ENCODE measurements at regions not wholly inside any gene's neighbourhood (a gene's known extent, or its start where the extent isn't known, plus 50 kb on each side); places are given as distances from the start of the nearest gene placed in this dataset.
"Not testable (repeated sequence)": the region's sequence is repeated elsewhere in the genome, so short reads cannot be mapped to it uniquely, and the experiment has no call there.

GRCh38 chr17:62206550-62206949 lies 141.5 kb upstream of the MED13 start:
- no peak for TF ChIP-seq CTCF (IDR thresholded peaks at IDR 0.05; ENCODE audit: control extremely low read depth, extremely low read depth, low read depth, missing control alignments)
- ChIA-PET POLR2A (no interaction called here), CTCF (no interaction called here)
- no peak for DNase-seq (ENCODE audit: extremely low spot score)

GRCh38 chr17:62197156-62197555 lies 132.1 kb upstream of the MED13 start:
- CTCF ChIA-PET; POLR2A ChIA-PET; DNase-seq (ENCODE audit: extremely low spot score): not testable (repeated sequence)

GRCh38 chr17:62196587-62196986 lies 131.5 kb upstream of the MED13 start:
- POLR2A ChIA-PET; DNase-seq (ENCODE audit: extremely low spot score); CTCF ChIA-PET: not testable (repeated sequence)

GRCh38 chr17:62194401-62194800 lies 129.3 kb upstream of the MED13 start:
- no peak for TF ChIP-seq CTCF (IDR thresholded peaks at IDR 0.05; ENCODE audit: control extremely low read depth, extremely low read depth, low read depth, missing control alignments)
- POLR2A ChIA-PET, result no interaction called here
- CTCF ChIA-PET, result no interaction called here
- no peak for DNase-seq (ENCODE audit: extremely low spot score)

- DNase-seq (ENCODE audit: extremely low spot score), result no peak
- CTCF ChIA-PET, result no interaction called here
- no peak for TF ChIP-seq CTCF (IDR thresholded peaks at IDR 0.05; ENCODE audit: control extremely low read depth, extremely low read depth, low read depth, missing control alignments)
- POLR2A ChIA-PET, result no interaction called here
Measured at GRCh38 chr17:62193249-62193648, 128.2 kb upstream of the MED13 start.

GRCh38 chr17:62191390-62192361 lies 126.6 kb upstream of the MED13 start:
- POLR2A ChIA-PET, result no interaction called here
- no peak for TF ChIP-seq CTCF (IDR thresholded peaks at IDR 0.05; ENCODE audit: control extremely low read depth, extremely low read depth, low read depth, missing control alignments)
- no peak for DNase-seq (ENCODE audit: extremely low spot score)
- CTCF ChIA-PET, result no interaction called here

- ChIA-PET POLR2A (interaction anchor here (0.6 kb wide), 1 partner anchor 996 kb away, joined by 10 read pairs; no protein-coding TSS in a partner anchor), CTCF (interaction anchor here (0.8 to 1.9 kb wide), 3 partner anchors 10 to 232 kb away, joined by 3 to 7 read pairs (median 3); no protein-coding TSS in a partner anchor)
- no peak for TF ChIP-seq CTCF (IDR thresholded peaks at IDR 0.05; ENCODE audit: control extremely low read depth, extremely low read depth, low read depth, missing control alignments)
- no peak for DNase-seq (ENCODE audit: extremely low spot score)
Measured at GRCh38 chr17:62189377-62189776, 124.3 kb upstream of the MED13 start.

Measured in GM10248 (cell line).